ENCODE measurements at regions not wholly inside any gene's neighbourhood (a gene's known extent, or its start where the extent isn't known, plus 50 kb on each side); places are given as distances from the start of the nearest gene placed in this dataset.

DNA sequence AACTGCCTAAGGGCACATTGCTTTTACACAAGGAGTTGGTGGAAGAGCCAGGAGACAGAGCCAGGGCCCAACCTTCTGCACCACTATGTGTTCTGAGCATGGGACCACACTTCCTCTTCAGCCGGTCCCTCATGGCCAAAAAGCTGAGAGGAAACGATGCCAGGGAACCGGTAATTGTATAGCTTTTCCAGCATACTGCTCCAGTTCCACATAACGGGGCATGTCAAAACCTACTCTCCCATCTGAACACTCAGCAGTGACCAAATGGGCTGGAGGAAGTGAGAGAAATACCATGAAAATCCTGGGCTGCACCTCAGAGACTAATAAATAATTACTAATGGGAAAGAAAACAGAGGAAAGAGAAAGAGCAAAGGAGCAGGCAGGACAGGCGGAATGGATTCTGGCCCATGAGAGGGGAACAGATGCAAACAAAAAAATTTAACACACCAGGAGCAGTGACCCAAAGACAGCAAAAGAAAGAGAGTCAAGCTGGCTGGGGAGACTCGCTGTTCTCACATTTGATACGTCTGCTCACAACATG, 52.0 kb upstream of the BMP2 start:
- no peaks in the 10 kb centered on the region for H3K27me3 Mint-ChIP-seq
- no peak overlapping the region for H3K4me3 Mint-ChIP-seq (ENCODE audit: low read depth)
- no peak overlapping the region for H3K27ac Mint-ChIP-seq
- H3K9me3 Mint-ChIP-seq (ENCODE audit: low read depth) = peaks cover 8% of the 10 kb centered on the region
- DNase-seq (ENCODE audit: low spot score, unreplicated experiment) = no peak
- TF ChIP-seq, protein P1, sequence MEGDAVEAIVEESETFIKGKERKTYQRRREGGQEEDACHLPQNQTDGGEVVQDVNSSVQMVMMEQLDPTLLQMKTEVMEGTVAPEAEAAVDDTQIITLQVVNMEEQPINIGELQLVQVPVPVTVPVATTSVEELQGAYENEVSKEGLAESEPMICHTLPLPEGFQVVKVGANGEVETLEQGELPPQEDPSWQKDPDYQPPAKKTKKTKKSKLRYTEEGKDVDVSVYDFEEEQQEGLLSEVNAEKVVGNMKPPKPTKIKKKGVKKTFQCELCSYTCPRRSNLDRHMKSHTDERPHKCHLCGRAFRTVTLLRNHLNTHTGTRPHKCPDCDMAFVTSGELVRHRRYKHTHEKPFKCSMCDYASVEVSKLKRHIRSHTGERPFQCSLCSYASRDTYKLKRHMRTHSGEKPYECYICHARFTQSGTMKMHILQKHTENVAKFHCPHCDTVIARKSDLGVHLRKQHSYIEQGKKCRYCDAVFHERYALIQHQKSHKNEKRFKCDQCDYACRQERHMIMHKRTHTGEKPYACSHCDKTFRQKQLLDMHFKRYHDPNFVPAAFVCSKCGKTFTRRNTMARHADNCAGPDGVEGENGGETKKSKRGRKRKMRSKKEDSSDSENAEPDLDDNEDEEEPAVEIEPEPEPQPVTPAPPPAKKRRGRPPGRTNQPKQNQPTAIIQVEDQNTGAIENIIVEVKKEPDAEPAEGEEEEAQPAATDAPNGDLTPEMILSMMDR (IDR thresholded peaks at IDR 0.05; ENCODE audit: unreplicated experiment) = no peak
- peaks cover 21% of the 10 kb centered on the region for H3K4me1 Mint-ChIP-seq (ENCODE audit: low read depth)
- peaks cover 2% of the 10 kb centered on the region for H3K36me3 Mint-ChIP-seq (ENCODE audit: insufficient read depth)

DNA sequence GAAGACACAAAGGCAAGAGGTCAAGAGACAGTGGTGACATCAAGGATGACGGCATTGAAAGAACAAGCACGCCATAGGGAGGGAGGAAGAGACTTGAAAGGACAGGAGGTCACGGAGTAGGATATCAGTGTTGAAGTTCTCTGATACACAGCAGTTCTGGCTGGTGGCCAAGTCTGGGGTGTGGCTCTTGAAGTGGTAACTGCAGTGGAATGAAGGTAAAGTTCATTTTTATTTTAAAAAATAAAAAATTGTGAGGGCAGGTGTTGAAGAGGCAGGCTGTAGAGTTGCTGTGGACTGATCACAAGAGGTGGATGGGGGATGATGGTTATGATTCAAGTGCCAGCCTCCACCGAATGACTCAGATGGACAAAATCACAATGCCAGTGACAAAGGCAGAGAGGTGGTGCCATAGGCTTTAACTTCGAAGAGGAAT, 53.2 kb upstream of the BMP2 start:
- TF ChIP-seq, protein P1 (IDR thresholded peaks at IDR 0.05; ENCODE audit: unreplicated experiment) = no peak
- no peak for DNase-seq (ENCODE audit: low spot score, unreplicated experiment)
- H3K4me3 Mint-ChIP-seq (ENCODE audit: low read depth) = no peak overlapping the region
- peaks cover 2% of the 10 kb centered on the region for H3K36me3 Mint-ChIP-seq (ENCODE audit: insufficient read depth)
- H3K27me3 Mint-ChIP-seq = no peaks in the 10 kb centered on the region
- H3K4me1 Mint-ChIP-seq (ENCODE audit: low read depth) = peaks cover 33% of the 10 kb centered on the region
- peaks cover 8% of the 10 kb centered on the region for H3K9me3 Mint-ChIP-seq (ENCODE audit: low read depth)
- H3K27ac Mint-ChIP-seq = no peak overlapping the region

DNA sequence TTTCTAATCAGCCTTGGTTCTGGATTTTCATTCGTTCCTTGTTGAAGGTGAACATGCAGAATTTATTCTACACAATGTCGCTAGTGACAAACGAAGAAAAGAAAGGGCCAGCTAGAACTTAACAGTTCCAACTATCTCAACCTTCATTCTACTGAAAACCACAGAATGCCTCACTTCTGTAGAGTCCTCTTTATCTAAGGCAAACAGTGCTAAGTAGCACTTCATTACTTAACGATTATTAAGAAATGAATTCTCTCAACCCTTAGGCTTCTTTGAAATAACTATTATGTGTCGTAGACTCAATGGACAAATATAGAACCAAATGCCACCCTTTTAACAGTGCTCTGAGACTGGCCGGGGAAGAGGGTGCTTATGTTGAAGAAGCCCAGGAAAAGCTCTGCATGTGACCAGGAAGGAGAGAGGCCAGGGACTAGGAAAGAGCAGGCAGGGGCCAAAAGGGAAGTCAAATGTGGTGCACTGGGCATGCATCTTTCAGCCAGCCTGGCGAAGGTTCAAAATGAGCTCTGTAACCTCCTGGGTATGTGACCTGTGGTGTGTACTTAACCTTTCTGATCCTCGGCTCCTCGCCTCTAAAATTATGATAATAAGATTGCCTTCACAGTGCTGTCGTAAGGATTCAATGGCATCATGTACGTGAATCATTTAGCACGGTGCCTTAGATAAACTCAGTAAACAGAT, 55.4 kb upstream of the BMP2 start:
- TF ChIP-seq, protein P1 (IDR thresholded peaks at IDR 0.05; ENCODE audit: unreplicated experiment) = no peak

DNA sequence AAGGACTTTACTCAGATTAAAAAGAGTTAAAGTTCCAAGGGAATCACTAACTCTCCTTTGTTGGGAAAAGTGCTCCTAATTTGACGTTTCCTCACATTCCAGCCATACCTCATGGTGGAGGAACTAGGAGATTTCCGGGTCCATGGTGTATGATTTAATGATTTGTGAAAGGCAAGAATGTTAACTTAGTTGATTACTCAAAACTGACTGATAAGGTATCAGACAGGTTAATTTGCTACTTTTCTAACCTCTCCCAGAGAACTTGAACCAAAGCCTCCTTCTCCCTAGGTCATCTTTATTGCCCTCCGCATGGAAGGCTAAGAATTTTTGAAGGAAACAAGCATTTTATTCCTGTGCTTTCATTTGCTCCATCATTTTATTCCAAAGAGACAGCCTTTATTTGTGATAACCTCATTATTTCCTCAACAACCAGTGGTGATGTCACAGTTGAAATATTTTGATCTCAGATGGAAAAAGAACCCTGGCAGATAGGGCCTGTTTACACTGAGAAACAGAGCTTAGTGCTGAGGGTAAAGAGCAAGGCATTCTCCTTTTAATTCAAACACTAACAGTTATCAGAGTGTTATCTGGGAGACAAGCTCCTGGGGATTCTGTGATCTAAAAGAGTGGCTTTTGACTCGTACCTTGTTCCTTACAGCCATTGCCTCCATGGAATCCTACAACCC, 57.4 kb upstream of the BMP2 start:
- peaks cover 59% of the 10 kb centered on the region for H3K4me1 Mint-ChIP-seq (ENCODE audit: low read depth)
- H3K4me3 Mint-ChIP-seq (ENCODE audit: low read depth) = no peak overlapping the region
- no peaks in the 10 kb centered on the region for H3K36me3 Mint-ChIP-seq (ENCODE audit: insufficient read depth)
- no peaks in the 10 kb centered on the region for H3K9me3 Mint-ChIP-seq (ENCODE audit: low read depth)
- no peaks in the 10 kb centered on the region for H3K27me3 Mint-ChIP-seq
- TF ChIP-seq, protein P1 (IDR thresholded peaks at IDR 0.05; ENCODE audit: unreplicated experiment) = no peak
- H3K27ac Mint-ChIP-seq = peak overlapping the region; percentile 92
- DNase-seq (ENCODE audit: low spot score, unreplicated experiment) = no peak

More for the DNA sequence above, 55.4 kb upstream of the BMP2 start:
- Mint-ChIP-seq H3K27ac (peak overlapping the region; percentile 89), H3K4me1 (ENCODE audit: low read depth) (peaks cover 47% of the 10 kb centered on the region), H3K27me3 (no peaks in the 10 kb centered on the region), H3K36me3 (ENCODE audit: insufficient read depth) (no peaks in the 10 kb centered on the region), H3K9me3 (ENCODE audit: low read depth) (no peaks in the 10 kb centered on the region), H3K4me3 (ENCODE audit: low read depth) (no peak overlapping the region)
- DNase-seq (ENCODE audit: low spot score, unreplicated experiment) = no peak

DNA sequence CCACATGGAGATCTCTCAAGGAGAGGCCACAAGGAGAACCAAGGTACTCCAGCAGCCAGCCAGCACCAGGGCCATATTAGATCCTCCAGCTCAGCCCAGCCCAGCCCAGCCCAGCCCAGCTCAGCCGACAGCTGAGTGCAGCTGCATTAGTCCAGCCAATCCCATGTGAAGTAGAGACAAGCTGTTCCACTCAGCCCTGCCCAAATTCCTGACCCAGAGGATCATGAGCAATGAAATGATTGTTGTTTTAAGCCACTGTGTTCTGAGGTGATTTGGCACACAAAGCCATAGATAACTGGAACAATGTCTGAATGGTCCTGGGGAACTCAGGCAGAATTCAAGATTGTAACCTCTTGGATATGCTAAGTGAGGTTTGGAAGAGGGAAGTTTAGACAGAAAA, 59.5 kb upstream of the BMP2 start:
- no peaks in the 10 kb centered on the region for H3K36me3 Mint-ChIP-seq (ENCODE audit: insufficient read depth)
- no peaks in the 10 kb centered on the region for H3K27me3 Mint-ChIP-seq
- H3K9me3 Mint-ChIP-seq (ENCODE audit: low read depth) = no peaks in the 10 kb centered on the region
- TF ChIP-seq, protein P1 (IDR thresholded peaks at IDR 0.05; ENCODE audit: unreplicated experiment) = no peak
- no peak for DNase-seq (ENCODE audit: low spot score, unreplicated experiment)
- H3K4me1 Mint-ChIP-seq (ENCODE audit: low read depth) = peaks cover 79% of the 10 kb centered on the region
- no peak overlapping the region for H3K4me3 Mint-ChIP-seq (ENCODE audit: low read depth)
- H3K27ac Mint-ChIP-seq = peak overlapping the region; percentile 92
